ENCODE measurements at regions not wholly inside any gene's neighbourhood (a gene's known extent, or its start where the extent isn't known, plus 50 kb on each side); places are given as distances from the start of the nearest gene placed in this dataset.

GRCh38 chr4:153912301-153912700 is 123.4 kb upstream of the SFRP2 start:
- no peaks in the 10 kb centered on the region for H4K20me1 ChIP-seq (ENCODE audit: control insufficient read depth, insufficient read depth, insufficient read length)
- no peak overlapping the region for H3K4ac ChIP-seq (ENCODE audit: low read depth, low read length)
- Mint-ChIP-seq H3K36me3 (ENCODE audit: insufficient read depth in 1 of 3, low read depth in 3 of 3) (no peaks in the 10 kb centered on the region), H3K4me1 (peaks cover 9 to 12% of the 10 kb centered on the region in 2 experiments), H3K4me3 (no peak overlapping the region), H3K9me3 (no peaks in the 10 kb centered on the region), H3K27me3 (ENCODE audit: low read depth) (no peaks in the 10 kb centered on the region; the same call in 1 of the 2 replicates), H3K27ac (no peak overlapping the region)
- H2BK12ac ChIP-seq (ENCODE audit: insufficient read length, low read depth, low read length): no peak overlapping the region
- no peak overlapping the region for H2BK5ac ChIP-seq (ENCODE audit: insufficient read length, low read length)
- no peak overlapping the region for H2AK5ac ChIP-seq (ENCODE audit: insufficient read length, low read length)
- no peaks in the 10 kb centered on the region for H3K9me3 ChIP-seq (ENCODE audit: control insufficient read depth, low read depth, low read length)
- H3K14ac ChIP-seq (ENCODE audit: insufficient read depth, low read length): no peak overlapping the region
- H4K91ac ChIP-seq (ENCODE audit: insufficient read length, low read depth, low read length): no peak overlapping the region
- H3K9ac ChIP-seq (ENCODE audit: extremely low read depth, insufficient read length, low read length): no peak overlapping the region
- H3K23me2 ChIP-seq (ENCODE audit: insufficient read length, low read depth, low read length, poor library complexity, severe bottlenecking): no peaks in the 10 kb centered on the region
- no peak overlapping the region for H3T11ph ChIP-seq (ENCODE audit: low read length)
- no peak overlapping the region for H3K56ac ChIP-seq (ENCODE audit: insufficient read length, low read depth, low read length)
- H3K27me3 ChIP-seq (ENCODE audit: insufficient read depth, low read length): no peaks in the 10 kb centered on the region
- no peak overlapping the region for H3K27ac ChIP-seq (ENCODE audit: insufficient read length, low read depth, low read length)
- H3K23ac ChIP-seq (ENCODE audit: insufficient read length, low read depth, low read length): no peak overlapping the region
- no peak overlapping the region for H3K18ac ChIP-seq (ENCODE audit: insufficient read length, low read depth, low read length)
- H2AFZ ChIP-seq (ENCODE audit: low read length): no peak overlapping the region
- no peak overlapping the region for H2BK15ac ChIP-seq (ENCODE audit: low read depth, low read length)
- TF ChIP-seq, protein P1, sequence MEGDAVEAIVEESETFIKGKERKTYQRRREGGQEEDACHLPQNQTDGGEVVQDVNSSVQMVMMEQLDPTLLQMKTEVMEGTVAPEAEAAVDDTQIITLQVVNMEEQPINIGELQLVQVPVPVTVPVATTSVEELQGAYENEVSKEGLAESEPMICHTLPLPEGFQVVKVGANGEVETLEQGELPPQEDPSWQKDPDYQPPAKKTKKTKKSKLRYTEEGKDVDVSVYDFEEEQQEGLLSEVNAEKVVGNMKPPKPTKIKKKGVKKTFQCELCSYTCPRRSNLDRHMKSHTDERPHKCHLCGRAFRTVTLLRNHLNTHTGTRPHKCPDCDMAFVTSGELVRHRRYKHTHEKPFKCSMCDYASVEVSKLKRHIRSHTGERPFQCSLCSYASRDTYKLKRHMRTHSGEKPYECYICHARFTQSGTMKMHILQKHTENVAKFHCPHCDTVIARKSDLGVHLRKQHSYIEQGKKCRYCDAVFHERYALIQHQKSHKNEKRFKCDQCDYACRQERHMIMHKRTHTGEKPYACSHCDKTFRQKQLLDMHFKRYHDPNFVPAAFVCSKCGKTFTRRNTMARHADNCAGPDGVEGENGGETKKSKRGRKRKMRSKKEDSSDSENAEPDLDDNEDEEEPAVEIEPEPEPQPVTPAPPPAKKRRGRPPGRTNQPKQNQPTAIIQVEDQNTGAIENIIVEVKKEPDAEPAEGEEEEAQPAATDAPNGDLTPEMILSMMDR (conservative IDR thresholded peaks at IDR 0.05): no peak
- H3K4me2 ChIP-seq (ENCODE audit: insufficient read depth, insufficient read length, low read length): no peak overlapping the region
- H2BK20ac ChIP-seq (ENCODE audit: low read depth, low read length, poor library complexity, severe bottlenecking): no peak overlapping the region
- H3K4me1 ChIP-seq (ENCODE audit: insufficient read depth, low read length): peaks cover 2% of the 10 kb centered on the region; the same call in 1 of the 2 replicates
- no peaks in the 10 kb centered on the region for H3K79me1 ChIP-seq (ENCODE audit: insufficient read depth, low read depth, low read length, poor library complexity, severe bottlenecking)
- H4K5ac ChIP-seq (ENCODE audit: insufficient read length, low read depth, low read length): no peak overlapping the region
- no peak for DNase-seq
- H4K8ac ChIP-seq (replicated peaks; ENCODE audit: insufficient read length, low read depth, low read length): no peak overlapping the region
- H3K79me2 ChIP-seq (ENCODE audit: insufficient read depth, low read length): no peaks in the 10 kb centered on the region
- H2BK120ac ChIP-seq (ENCODE audit: low read depth, low read length, poor library complexity, severe bottlenecking): no peak overlapping the region

Measured in H9 (cell line).